SK-N-SH (cell line): ENCODE measurements at regions not wholly inside any gene's neighbourhood (a gene's known extent, or its start where the extent isn't known, plus 50 kb on each side); places are given as distances from the start of the nearest gene placed in this dataset.

ENCODE experiments used
- TF ChIP-seq, protein P1 (sequence below): IDR thresholded peaks from 2 replicates; pipeline ENCODE4 v1.4.0; 2012; ENCODE audit warnings: low read depth, borderline replicate concordance
- TF ChIP-seq, protein P2 (sequence below): fragments of 200-600 bp; sonication (generic); IDR thresholded peaks from 2 replicates; pipeline ENCODE4 v1.6.1; 2017; ENCODE audit warnings: antibody characterized with exemption, mild to moderate bottlenecking, moderate library complexity

DNA sequence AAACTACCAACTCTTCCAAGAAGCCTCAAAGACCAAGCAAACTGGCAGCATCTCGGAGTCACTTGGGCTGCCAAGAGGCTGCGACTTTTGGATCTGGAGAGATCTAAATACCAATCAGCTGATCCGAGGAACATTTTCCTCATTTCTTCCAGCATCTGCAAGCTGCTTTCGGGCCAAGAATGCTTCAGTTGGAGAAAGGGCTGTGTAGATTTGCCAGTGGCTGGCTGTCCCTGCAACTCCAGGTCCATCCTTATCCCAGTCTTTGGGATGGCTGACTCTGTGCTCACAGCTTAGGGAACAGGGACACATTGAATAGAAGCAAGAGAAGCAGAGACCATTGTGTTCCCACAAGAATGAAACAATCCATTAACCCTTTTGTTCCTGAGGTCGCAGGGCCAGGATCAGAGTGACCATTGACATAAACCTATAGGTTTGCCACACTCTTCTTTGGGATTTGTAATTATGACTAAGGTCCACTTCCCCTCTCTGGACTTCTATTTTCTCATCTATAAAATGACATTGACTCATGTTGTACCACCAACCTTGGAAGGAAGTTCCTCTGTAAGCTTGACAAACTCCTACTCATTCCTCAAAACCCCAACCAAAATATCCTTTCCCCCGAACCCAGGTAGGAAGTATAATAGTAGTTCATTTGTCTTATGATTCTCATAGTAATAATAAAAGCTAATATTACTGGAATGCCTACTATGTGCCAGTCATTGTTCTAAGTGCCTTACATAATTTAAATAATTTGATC lies 340.8 kb downstream of the MN1 start:
- TF ChIP-seq, protein P1, sequence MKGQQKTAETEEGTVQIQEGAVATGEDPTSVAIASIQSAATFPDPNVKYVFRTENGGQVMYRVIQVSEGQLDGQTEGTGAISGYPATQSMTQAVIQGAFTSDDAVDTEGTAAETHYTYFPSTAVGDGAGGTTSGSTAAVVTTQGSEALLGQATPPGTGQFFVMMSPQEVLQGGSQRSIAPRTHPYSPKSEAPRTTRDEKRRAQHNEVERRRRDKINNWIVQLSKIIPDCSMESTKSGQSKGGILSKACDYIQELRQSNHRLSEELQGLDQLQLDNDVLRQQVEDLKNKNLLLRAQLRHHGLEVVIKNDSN = no peak
- TF ChIP-seq, protein P2, sequence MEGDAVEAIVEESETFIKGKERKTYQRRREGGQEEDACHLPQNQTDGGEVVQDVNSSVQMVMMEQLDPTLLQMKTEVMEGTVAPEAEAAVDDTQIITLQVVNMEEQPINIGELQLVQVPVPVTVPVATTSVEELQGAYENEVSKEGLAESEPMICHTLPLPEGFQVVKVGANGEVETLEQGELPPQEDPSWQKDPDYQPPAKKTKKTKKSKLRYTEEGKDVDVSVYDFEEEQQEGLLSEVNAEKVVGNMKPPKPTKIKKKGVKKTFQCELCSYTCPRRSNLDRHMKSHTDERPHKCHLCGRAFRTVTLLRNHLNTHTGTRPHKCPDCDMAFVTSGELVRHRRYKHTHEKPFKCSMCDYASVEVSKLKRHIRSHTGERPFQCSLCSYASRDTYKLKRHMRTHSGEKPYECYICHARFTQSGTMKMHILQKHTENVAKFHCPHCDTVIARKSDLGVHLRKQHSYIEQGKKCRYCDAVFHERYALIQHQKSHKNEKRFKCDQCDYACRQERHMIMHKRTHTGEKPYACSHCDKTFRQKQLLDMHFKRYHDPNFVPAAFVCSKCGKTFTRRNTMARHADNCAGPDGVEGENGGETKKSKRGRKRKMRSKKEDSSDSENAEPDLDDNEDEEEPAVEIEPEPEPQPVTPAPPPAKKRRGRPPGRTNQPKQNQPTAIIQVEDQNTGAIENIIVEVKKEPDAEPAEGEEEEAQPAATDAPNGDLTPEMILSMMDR = no peak
